GM18867 (cell line): ENCODE measurements at regions not wholly inside any gene's neighbourhood (a gene's known extent, or its start where the extent isn't known, plus 50 kb on each side); places are given as distances from the start of the nearest gene placed in this dataset.
"Not testable (repeated sequence)": the region's sequence is repeated elsewhere in the genome, so short reads cannot be mapped to it uniquely, and the experiment has no call there.

Experiments used
- ATAC-seq: cut with Tn5 transposase; IDR thresholded peaks from one replicate; pipeline ENCODE4 v1.9.1; 2021; ENCODE audit warnings: mild to moderate bottlenecking, moderate library complexity; ENCODE audit not compliant: unreplicated experiment

GRCh38 chr3:115385774-115386730 lies 237.3 kb upstream of the GAP43 start:
- no peak for ATAC-seq

- ATAC-seq: no peak
Observed at GRCh38 chr3:115388166-115388565, 235.1 kb upstream of the GAP43 start.

- no peak for ATAC-seq
Observed at GRCh38 chr3:115388811-115389210, 234.5 kb upstream of the GAP43 start.

DNA sequence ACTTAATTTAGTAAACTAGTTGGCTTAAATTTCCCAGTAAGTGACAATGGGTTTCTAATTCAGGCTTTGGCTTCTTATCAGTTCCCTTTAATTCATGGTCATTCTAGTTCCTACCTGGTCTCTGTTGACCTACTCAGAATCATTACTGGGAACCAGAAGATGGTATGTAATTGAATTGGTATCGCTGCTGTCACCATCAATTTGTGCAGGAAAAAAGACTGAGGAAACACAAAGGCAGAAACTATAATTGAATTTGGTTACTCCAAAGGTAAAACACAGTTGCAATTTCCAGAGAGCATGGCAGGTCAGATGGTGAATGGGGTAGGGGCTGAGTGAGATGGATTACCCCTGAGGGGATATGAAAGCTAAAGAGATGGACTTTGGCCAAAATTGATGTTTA lies 226.5 kb upstream of the GAP43 start:
- no peak for ATAC-seq

GRCh38 chr3:115397433-115397832 lies 225.9 kb upstream of the GAP43 start:
- ATAC-seq: no peak

GRCh38 chr3:115398506-115398905 lies 224.8 kb upstream of the GAP43 start:
- no peak for ATAC-seq

DNA sequence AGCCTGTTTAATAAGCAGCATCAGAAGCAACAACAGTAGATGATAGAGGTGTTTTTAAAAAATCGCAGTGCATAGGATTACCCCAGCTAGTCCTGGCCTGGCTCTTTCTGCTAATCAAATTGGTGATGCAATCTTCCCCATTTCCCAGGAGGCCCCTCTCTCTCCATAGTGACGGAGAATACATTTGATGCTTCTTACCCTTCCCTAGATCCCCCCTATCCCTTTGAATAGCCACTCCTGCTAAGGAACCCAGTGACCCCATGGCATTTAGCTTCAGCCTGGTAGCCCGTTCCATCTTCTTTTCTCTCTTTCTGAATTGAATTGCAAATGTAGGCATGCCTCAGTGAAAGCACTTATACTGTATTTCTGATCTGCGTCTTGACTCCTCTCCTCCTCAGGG lies 223.6 kb upstream of the GAP43 start:
- no peak for ATAC-seq

DNA sequence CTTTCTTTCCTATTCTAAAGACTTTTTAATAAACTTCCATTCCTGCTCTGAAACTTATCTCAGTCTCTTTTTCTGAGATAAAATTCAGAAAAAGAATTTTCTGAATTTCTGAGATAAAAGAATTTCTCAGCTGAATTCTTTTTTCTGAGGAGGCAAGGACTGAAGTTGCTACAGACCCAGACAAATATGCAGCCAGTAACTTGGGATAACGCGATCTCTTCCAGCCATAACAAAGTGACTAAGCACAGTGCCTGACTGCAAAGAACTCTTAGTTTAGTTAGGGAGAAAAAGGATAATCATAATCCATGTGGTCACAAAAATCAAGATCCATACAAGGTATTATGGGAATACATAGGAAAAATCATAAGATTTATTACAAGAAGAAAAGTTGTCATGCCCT lies 222.0 kb upstream of the GAP43 start:
- ATAC-seq: no peak

- no peak for ATAC-seq
Observed at GRCh38 chr3:115401851-115402501, 221.3 kb upstream of the GAP43 start.

GRCh38 chr3:115402651-115403050 lies 220.7 kb upstream of the GAP43 start:
- ATAC-seq: no peak

DNA sequence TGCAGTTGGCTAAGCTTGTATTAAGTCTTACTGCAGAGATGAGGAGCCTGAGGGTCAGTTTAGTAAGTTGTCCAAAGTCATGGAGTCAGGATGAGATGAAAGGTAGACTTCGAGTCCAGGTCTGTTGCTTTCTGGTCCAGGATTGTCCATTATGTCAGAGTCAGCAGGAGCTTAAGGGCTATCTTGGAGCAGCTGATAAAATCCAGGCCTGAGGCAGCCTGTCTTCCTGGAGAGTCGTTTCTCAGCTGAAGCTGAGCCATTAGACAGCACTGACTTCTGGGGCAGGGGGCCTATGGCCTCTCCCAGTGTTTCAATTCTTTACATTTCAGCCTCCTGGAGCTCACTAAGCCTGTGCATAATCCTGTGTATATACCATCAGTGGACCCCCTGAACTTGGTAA lies 219.5 kb upstream of the GAP43 start:
- ATAC-seq: no peak

DNA sequence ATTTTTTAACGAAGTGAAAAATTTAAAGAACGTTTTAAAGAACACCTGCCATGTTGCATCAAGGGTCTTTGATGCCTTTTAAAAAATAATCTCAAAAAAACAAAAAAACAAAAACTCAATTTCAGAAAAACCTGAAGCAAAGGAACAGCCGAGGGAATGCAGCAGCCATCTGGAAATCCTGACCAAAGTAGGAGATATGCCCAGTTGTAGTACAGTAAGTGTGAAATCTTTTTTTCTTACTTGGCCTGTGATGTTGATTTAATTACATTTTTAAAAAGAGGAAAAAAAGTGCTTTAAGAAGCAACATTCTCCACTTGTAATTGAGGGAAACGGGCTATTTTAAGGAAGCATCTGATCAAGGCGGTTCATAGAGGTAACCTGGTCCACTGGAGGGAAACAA lies 213.7 kb upstream of the GAP43 start:
- ATAC-seq: no peak

GRCh38 chr3:115414610-115415009 lies 208.7 kb upstream of the GAP43 start:
- not testable (repeated sequence) for ATAC-seq

GRCh38 chr3:115415246-115415996 lies 207.9 kb upstream of the GAP43 start:
- ATAC-seq: no peak

- ATAC-seq: no peak
Observed at GRCh38 chr3:115418583-115418982, 204.7 kb upstream of the GAP43 start.

DNA sequence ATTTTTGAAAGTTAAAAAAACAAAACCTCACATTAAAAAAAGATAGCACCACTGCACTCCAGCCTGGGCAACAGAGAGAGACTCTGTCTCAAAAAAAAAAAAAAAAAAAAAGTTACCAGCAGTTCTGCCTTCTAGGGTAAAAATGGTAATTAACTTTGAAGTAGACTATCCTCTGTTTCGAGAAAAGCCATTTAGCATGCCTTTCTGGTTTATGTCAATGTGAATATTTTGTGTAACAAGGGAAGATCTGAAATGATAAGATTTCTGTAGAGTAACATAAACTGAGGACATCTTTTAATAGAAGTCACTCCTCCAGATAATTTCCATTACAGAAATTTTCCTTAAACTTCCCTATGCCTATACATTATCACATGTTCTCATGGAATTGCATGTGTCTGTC lies 203.2 kb upstream of the GAP43 start:
- no peak for ATAC-seq

- no peak for ATAC-seq
Observed at GRCh38 chr3:115423170-115423569, 200.1 kb upstream of the GAP43 start.

DNA sequence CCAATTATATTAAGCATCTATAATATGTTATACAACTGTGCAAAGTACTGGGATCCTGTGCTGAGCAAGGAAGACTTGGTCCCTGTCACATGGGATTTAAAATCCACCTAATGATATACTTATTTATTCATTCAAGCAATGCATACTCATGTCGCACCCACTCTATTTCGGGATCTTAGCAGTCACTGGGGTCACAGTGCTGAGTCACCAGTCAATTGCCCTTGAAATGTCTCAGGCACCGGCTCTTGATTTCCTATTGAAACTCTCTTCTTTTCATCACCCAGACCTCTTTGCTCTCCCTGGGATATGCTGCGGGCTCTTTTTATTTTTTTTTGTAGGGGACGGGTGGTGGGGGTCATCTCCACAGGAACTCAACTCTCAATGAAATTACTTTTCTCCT lies 194.5 kb upstream of the GAP43 start:
- ATAC-seq: no peak

DNA sequence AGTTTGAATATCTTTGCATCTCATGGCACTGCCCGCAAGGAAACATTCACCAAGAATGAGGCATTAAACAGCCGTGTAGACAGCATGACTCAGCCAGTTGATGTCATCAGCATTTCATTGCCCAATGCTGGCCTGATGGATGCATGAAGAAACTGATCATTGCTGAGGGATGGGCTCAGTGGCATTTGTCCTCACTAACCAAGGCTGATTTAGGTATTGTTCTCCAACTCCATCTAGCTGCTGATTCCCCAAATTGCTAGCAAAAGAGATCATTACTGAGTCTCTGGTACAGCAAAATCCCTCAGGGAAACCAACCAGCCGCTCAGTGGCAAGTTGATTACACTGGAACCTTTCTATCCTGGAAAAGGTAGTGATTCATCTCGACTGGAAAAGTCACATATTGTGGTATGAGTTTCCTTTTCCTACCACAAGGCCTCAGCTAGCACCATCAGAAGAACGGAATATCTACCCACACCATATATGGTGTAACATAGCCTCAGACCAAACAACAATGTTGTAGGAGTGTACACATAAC lies 186.5 kb upstream of the GAP43 start:
- no peak for ATAC-seq

- no peak for ATAC-seq
Observed at GRCh38 chr3:115438799-115439198, 184.5 kb upstream of the GAP43 start.

DNA sequence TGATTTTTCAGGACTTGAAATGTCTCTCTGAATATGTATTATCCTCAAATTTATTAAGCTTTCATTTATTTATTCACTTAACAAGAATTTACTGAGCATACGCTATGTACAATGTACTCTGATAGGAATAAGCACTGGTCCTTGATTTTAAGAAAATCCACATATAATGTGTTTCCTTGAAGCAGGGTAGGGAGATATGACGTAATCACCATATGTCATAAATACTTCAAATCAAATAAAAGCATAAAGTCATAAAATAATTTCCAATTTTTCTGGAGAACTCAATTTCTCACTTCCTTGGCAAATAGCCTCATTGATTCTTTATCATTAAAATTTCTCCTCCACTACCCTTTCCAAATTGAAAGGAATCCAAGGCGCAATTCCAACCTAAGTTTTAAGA lies 177.8 kb upstream of the GAP43 start:
- no peak for ATAC-seq
